IMR-90 (cell line): ENCODE measurements at regions not wholly inside any gene's neighbourhood (a gene's known extent, or its start where the extent isn't known, plus 50 kb on each side); places are given as distances from the start of the nearest gene placed in this dataset.

Source experiments
- ATAC-seq: fragments of 200-7000 bp; cut with Tn5 transposase; 2 replicates; pipeline ENCODE4 v1.9.1; 2020; ENCODE audit warnings: low read depth, mild to moderate bottlenecking, moderate library complexity
- BruUV-seq: library from RNA; stranded (reverse); fragments of 400-500 nt; replicated peaks from 2 replicates; lab custom pipeline; 2021; lab: Mats Ljungman, UMichigan
- CTCF ChIA-PET: fragments of 300-600 bp; formaldehyde crosslinking; extraction: SDS; loops from one replicate; lab custom pipeline; 2021; ENCODE audit warnings: antibody characterized with exemption; lab: Yijun Ruan, JAX
- POLR2A ChIA-PET: fragments of 300-600 bp; sonication (Branson Sonifier 250); formaldehyde crosslinking; loops from one replicate; lab custom pipeline; 2022; ENCODE audit warnings: antibody characterized with exemption; ENCODE audit not compliant: unreplicated experiment; lab: Charles Lee
- DNase-seq: peaks from one replicate; pipeline ENCODE4 v3.0.0; 2013
- H2AFZ ChIP-seq: replicated peaks from 2 replicates; pipeline ENCODE3; 2013; ENCODE audit warnings: low read length, mild to moderate bottlenecking; ENCODE audit not compliant: poor library complexity
- H2AK5ac ChIP-seq: 2 replicates; pipeline ENCODE4 v1.6.1; 2013; ENCODE audit warnings: low read depth, low read length, inconsistent platforms
- H2AK9ac ChIP-seq: replicated peaks from 2 replicates; pipeline ENCODE3; 2013; ENCODE audit warnings: mild to moderate bottlenecking, low read depth, low read length, moderate library complexity; ENCODE audit not compliant: poor library complexity
- H2BK120ac ChIP-seq: 2 replicates; pipeline ENCODE4 v1.6.1; 2013; ENCODE audit warnings: low read depth, low read length, inconsistent platforms
- H2BK15ac ChIP-seq: 3 replicates; pipeline ENCODE4 v1.6.1; 2013; ENCODE audit warnings: low read depth, low read length, inconsistent platforms
- H2BK20ac ChIP-seq: 2 replicates; pipeline ENCODE4 v1.6.1; 2013; ENCODE audit warnings: low read depth, mild to moderate bottlenecking, inconsistent platforms, low read length, moderate library complexity
- H2BK5ac ChIP-seq: 2 replicates; pipeline ENCODE4 v1.6.1; 2013; ENCODE audit warnings: mild to moderate bottlenecking, low read depth, low read length, inconsistent platforms; ENCODE audit not compliant: poor library complexity, severe bottlenecking
- H3K14ac ChIP-seq: replicated peaks from 2 replicates; pipeline ENCODE4 v1.6.1; 2013; ENCODE audit warnings: low read depth, low read length, inconsistent platforms
- H3K18ac ChIP-seq: 2 replicates; pipeline ENCODE4 v1.6.1; 2013; ENCODE audit warnings: low read depth, low read length, control low read depth
- H3K23ac ChIP-seq: 2 replicates; pipeline ENCODE4 v1.6.1; 2013; ENCODE audit warnings: low read depth, low read length, inconsistent platforms
- H3K27ac ChIP-seq: 2 replicates; pipeline ENCODE4 v1.5.1; 2013; ENCODE audit warnings: mild to moderate bottlenecking, control low read depth, low read length; ENCODE audit not compliant: insufficient read depth
- H3K27me3 ChIP-seq: 2 replicates; pipeline ENCODE4 v1.6.1; 2013; ENCODE audit warnings: low read length; ENCODE audit not compliant: control insufficient read depth, insufficient read depth
- H3K36me3 ChIP-seq: 2 replicates; pipeline ENCODE4 v1.6.1; 2013; ENCODE audit warnings: low read length, mixed read lengths; ENCODE audit not compliant: control insufficient read depth, insufficient read depth
- H3K4ac ChIP-seq: 2 replicates; pipeline ENCODE4 v1.6.1; 2013; ENCODE audit warnings: low read depth, low read length, inconsistent platforms
- H3K4me1 ChIP-seq: 2 replicates; pipeline ENCODE4 v1.6.1; 2013; ENCODE audit warnings: low read length, mixed read lengths; ENCODE audit not compliant: control insufficient read depth, insufficient read depth
- H3K4me2 ChIP-seq: 2 replicates; pipeline ENCODE4 v1.6.1; 2013; ENCODE audit warnings: low read depth, mild to moderate bottlenecking, control low read depth, low read length, moderate library complexity
- H3K4me3 ChIP-seq: 2 replicates; pipeline ENCODE4 v1.5.1; 2013; ENCODE audit warnings: low read depth, mild to moderate bottlenecking, control low read depth, low read length, moderate library complexity; ENCODE audit not compliant: insufficient read depth
- H3K56ac ChIP-seq: 2 replicates; pipeline ENCODE4 v1.6.1; 2013; ENCODE audit warnings: low read length, inconsistent platforms; ENCODE audit not compliant: insufficient read depth; ENCODE audit errors: extremely low read depth
- H3K79me1 ChIP-seq, 2 experiments: 2 replicates each; pipeline ENCODE4 v1.6.1; 2013; ENCODE audit warnings: low read length in 2 of 2, inconsistent platforms in 1 of 2, low read depth in 1 of 2
- H3K9ac ChIP-seq: 2 replicates; pipeline ENCODE4 v1.6.1; 2013; ENCODE audit warnings: low read depth, low read length, control low read depth
- H3K9me1 ChIP-seq: 2 replicates; pipeline ENCODE4 v1.6.1; 2013; ENCODE audit warnings: low read length, inconsistent platforms; ENCODE audit not compliant: insufficient read depth
- H3K9me3 ChIP-seq: 2 replicates; pipeline ENCODE4 v1.6.1; 2013; ENCODE audit warnings: low read length; ENCODE audit not compliant: control insufficient read depth, insufficient read depth
- H4K20me1 ChIP-seq: 2 replicates; pipeline ENCODE4 v1.6.1; 2013; ENCODE audit warnings: low read length, inconsistent platforms; ENCODE audit not compliant: insufficient read depth
- H4K5ac ChIP-seq: 2 replicates; pipeline ENCODE4 v1.6.1; 2013; ENCODE audit warnings: mild to moderate bottlenecking, low read depth, low read length, control low read depth
- H4K8ac ChIP-seq, 2 experiments: 2 replicates each; pipeline ENCODE4 v1.6.1; 2013; ENCODE audit warnings: low read depth in 2 of 2, low read length in 2 of 2, control low read depth in 1 of 2, inconsistent platforms in 1 of 2
- H4K91ac ChIP-seq: 2 replicates; pipeline ENCODE4 v1.6.1; 2013; ENCODE audit warnings: low read depth, low read length, inconsistent platforms; ENCODE audit not compliant: insufficient read depth
- SMC3 ChIP-seq: fragments of 150-350 bp; IDR thresholded peaks from 2 replicates; pipeline ENCODE4 v1.6.1; 2016; ENCODE audit warnings: low read depth, mild to moderate bottlenecking, antibody characterized with exemption, low read length, moderate library complexity
- WGBS, 2 experiments: methylation state at CpG; one replicate each; pipeline versions ENCODE4 v1.1.5 to v1.1.7; 2013; ENCODE audit warnings: missing lambda C conversion rate in 2 of 2; ENCODE audit not compliant: insufficient read length in 1 of 2; ENCODE audit errors: extremely low coverage in 2 of 2; 5-methylcytosine and 5-hydroxymethylcytosine counted together
- dilution Hi-C: fragments of 300-500 bp; cut with HindIII; formaldehyde crosslinking; loops from one replicate; pipeline ENCODE4 v1.14.3; 2018; ENCODE audit warnings: low sequenced_read_pairs; ENCODE audit not compliant: unreplicated experiment
- in situ Hi-C: fragments of 300-500 bp; cut with MboI; formaldehyde crosslinking; loops from 3 replicates; pipeline ENCODE4 v1.14.3; 2019; ENCODE audit warnings: low sequenced_read_pairs, inconsistent platforms, mixed read lengths
- intact Hi-C: fragments of 100-400 bp; cut with micrococcal nuclease; formaldehyde crosslinking; loops from 2 replicates; pipeline ENCODE4 v1.10.0; 2022

GRCh38 chr2:167726788-167727187, 520.6 kb downstream of the STK39 start:
- BruUV-seq, result no TSS peak
- ChIA-PET POLR2A (no interaction called here), CTCF (no interaction called here)
- Histone ChIP-seq H4K91ac (no peak overlapping the region), H2BK20ac (no peak overlapping the region), H3K4ac (no peak overlapping the region), H2AK9ac (no peak overlapping the region), H3K18ac (no peak overlapping the region), H2BK5ac (no peak overlapping the region), H3K9me3 (no peaks in the 10 kb centered on the region), H3K56ac (no peak overlapping the region), H2BK15ac (no peak overlapping the region), H2AFZ (no peak overlapping the region), H3K23ac (no peak overlapping the region), H2AK5ac (no peak overlapping the region), H3K14ac (no peak overlapping the region), H4K5ac (no peak overlapping the region), H3K27me3 (no peaks in the 10 kb centered on the region), H3K4me3 (no peak overlapping the region), H3K4me1 (no peaks in the 10 kb centered on the region), H3K79me1 (no peaks in the 10 kb centered on the region), H3K36me3 (no peaks in the 10 kb centered on the region), H2BK120ac (no peak overlapping the region), H3K9ac (no peak overlapping the region), H4K8ac (no peak overlapping the region), H3K4me2 (no peak overlapping the region), H3K9me1 (no peaks in the 10 kb centered on the region), H3K27ac (no peak overlapping the region), H4K20me1 (no peaks in the 10 kb centered on the region)
- dilution Hi-C loops, result no loop called here
- in situ Hi-C loops, result no loop called here
- WGBS, 2 experiments, result no CpG with 5 or more reads among the region's 2 CpGs
- TF ChIP-seq SMC3, result no peak
- no peak for DNase-seq
- ATAC-seq, result no peak
- intact Hi-C loops, result no loop called here
